ENCODE measurements at regions not wholly inside any gene's neighbourhood (a gene's known extent, or its start where the extent isn't known, plus 50 kb on each side); places are given as distances from the start of the nearest gene placed in this dataset.

DNA sequence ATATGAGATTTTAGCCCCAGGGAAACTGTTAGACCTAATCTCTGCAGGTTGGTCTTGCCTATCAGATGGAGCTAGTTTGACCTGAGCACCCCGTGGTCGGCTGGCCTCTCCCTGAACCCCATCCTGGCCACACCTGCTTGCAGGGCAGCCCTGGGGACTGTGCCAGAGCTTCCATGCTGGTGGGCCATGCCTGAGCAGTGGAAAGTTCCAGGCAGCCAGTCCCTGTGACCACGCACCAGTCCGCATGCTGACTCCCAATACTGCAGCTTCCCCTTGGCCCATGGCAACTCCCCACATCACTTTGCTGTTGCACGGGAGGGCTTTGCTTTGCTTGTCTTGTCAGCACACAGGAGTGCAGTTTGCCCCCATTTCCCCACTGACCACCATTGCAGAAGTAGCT lies 427.8 kb upstream of the SEMA3D start:
- TF ChIP-seq, protein P1, sequence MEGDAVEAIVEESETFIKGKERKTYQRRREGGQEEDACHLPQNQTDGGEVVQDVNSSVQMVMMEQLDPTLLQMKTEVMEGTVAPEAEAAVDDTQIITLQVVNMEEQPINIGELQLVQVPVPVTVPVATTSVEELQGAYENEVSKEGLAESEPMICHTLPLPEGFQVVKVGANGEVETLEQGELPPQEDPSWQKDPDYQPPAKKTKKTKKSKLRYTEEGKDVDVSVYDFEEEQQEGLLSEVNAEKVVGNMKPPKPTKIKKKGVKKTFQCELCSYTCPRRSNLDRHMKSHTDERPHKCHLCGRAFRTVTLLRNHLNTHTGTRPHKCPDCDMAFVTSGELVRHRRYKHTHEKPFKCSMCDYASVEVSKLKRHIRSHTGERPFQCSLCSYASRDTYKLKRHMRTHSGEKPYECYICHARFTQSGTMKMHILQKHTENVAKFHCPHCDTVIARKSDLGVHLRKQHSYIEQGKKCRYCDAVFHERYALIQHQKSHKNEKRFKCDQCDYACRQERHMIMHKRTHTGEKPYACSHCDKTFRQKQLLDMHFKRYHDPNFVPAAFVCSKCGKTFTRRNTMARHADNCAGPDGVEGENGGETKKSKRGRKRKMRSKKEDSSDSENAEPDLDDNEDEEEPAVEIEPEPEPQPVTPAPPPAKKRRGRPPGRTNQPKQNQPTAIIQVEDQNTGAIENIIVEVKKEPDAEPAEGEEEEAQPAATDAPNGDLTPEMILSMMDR (IDR thresholded peaks at IDR 0.05): no peak
- TF ChIP-seq POLR2A (IDR thresholded peaks at IDR 0.05): no peak

Measured in lower leg skin (tissue), 3 donors.